Activated CD8-positive, alpha-beta memory T cell treated with anti-CD3 and anti-CD28 coated beads, Interleukin-2, amount 10 ng/mL, durations not matched to agents 7 days and 5 days (primary cell): ENCODE measurements at regions not wholly inside any gene's neighbourhood (a gene's known extent, or its start where the extent isn't known, plus 50 kb on each side); places are given as distances from the start of the nearest gene placed in this dataset.
"Not testable (repeated sequence)": the region's sequence is repeated elsewhere in the genome, so short reads cannot be mapped to it uniquely, and the experiment has no call there.

ENCODE experiments used
- ATAC-seq: fragments of 150-1000 bp; cut with Tn5 transposase; one replicate; pipeline ENCODE4 v1.10.0; 2021; ENCODE audit warnings: moderate library complexity
- CTCF ChIA-PET: fragments of 350-600 bp; sonication (Branson Sonifier 250); formaldehyde crosslinking; loops from one replicate; lab custom pipeline; 2021; ENCODE audit warnings: antibody characterized with exemption; lab: Charles Lee
- DNase-seq: peaks from one replicate; pipeline ENCODE4 v3.0.0-alpha.2; 2020
- H3K27ac Mint-ChIP-seq: one replicate; pipeline ENCODE4 v1.8.0; 2021; ENCODE audit warnings: mild to moderate bottlenecking, mixed read lengths
- H3K27me3 Mint-ChIP-seq: one replicate; pipeline ENCODE4 v1.8.0; 2021; ENCODE audit warnings: mixed read lengths
- H3K36me3 Mint-ChIP-seq: one replicate; pipeline ENCODE4 v1.8.0; 2021; ENCODE audit warnings: mild to moderate bottlenecking, mixed read lengths
- H3K4me1 Mint-ChIP-seq: one replicate; pipeline ENCODE4 v1.8.0; 2021; ENCODE audit warnings: mixed read lengths
- H3K4me3 Mint-ChIP-seq: one replicate; pipeline ENCODE4 v1.8.0; 2021; ENCODE audit warnings: mild to moderate bottlenecking, moderate library complexity, mixed read lengths
- H3K9me3 Mint-ChIP-seq: one replicate; pipeline ENCODE4 v1.8.0; 2022; ENCODE audit warnings: low read depth, mixed read lengths

DNA sequence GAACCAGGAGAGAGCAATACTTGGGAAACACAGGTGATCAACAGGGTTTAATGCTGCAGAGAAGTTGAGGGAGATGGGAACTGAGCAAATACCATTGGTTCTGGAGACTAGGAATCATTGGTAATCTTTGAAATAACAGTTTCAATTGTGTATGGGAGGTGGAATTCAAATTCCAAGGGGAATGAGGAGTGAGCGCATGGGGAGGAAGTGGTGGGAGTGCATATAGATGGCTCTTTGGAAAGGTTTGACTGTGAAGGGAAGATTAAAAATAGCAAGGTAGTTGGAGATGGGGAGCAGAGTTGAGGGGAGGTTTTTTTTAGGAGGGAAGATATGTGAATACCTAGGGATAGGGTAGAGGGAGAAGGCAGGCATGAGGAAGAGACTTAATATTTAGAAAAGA lies 51.1 kb upstream of the ROPN1 start:
- H3K4me3 Mint-ChIP-seq = no peak overlapping the region
- no peaks in the 10 kb centered on the region for H3K9me3 Mint-ChIP-seq
- no peaks in the 10 kb centered on the region for H3K4me1 Mint-ChIP-seq
- DNase-seq (no peak), ATAC-seq (no peak)
- CTCF ChIA-PET = interaction anchor here (1.1 kb wide), 1 partner anchor 10 kb away, joined by 4 read pairs; the partner anchor contains the start of gene KALRN
- H3K36me3 Mint-ChIP-seq = no peaks in the 10 kb centered on the region
- H3K27ac Mint-ChIP-seq = no peak overlapping the region
- H3K27me3 Mint-ChIP-seq = peaks cover 12% of the 10 kb centered on the region

DNA sequence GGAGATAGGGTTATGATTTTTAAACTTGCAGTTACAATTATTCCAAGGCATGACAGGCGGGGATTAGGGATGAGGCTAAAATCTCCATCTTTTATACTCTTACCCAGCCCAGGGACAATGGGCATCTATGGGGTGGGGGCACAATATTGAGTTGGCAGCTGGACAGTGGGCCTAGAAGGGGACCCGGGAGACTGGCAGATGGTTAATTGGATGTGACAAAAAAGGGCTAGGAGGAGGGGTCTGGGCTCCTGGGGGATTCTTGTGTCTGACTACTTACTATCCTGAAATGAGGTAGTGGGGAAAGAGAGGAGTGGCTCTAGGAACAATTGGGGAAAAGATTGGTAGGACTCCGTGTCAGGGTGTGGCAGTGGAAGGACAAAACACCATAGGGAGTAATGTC lies 53.0 kb upstream of the ROPN1 start:
- H3K4me3 Mint-ChIP-seq = no peak overlapping the region
- DNase-seq = no peak
- CTCF ChIA-PET = no interaction called here

DNA sequence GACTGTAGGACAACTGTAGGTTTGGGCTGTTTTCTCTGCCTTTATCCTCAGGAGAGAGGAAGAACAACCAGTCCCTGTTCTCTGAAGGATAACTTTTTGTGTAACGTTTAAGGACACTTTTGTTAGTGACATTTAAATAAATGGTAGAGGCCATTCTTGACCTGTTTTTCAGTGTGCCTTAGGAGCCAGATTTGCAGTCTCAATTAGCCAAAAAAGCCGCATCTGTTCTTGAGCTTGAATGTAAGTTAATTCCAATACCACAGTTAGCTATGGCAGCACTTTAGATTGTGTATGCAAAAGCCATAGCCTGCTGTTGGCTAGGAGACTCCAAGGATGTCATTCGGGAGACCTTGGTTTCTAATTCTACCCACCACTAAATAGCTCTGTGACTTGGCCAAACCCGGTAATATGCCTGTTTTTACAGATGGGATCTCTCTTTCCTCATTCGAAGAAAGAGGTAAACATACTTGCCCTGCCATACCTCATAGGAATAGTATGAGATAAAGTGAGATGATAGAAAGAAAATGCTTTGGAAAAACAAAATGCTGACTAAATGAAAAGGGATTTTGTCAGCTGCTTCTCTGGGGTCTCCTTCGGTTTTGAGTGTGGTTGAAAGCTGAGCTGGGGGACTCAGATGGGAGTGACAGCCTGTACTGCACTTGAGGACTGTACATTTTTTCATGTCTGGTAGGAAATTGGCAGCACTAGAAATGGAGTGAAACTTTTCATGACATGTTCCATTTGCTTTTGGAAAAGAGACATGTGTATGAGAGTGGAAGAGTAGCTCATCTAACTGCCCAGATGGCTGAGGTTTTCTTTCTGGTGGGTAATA lies 57.3 kb upstream of the ROPN1 start:
- DNase-seq (no peak), ATAC-seq (no peak)
- H3K36me3 Mint-ChIP-seq = no peaks in the 10 kb centered on the region
- no peak overlapping the region for H3K27ac Mint-ChIP-seq
- H3K4me3 Mint-ChIP-seq = no peak overlapping the region
- no peaks in the 10 kb centered on the region for H3K9me3 Mint-ChIP-seq
- peaks cover 30% of the 10 kb centered on the region for H3K27me3 Mint-ChIP-seq
- H3K4me1 Mint-ChIP-seq = peaks cover 2% of the 10 kb centered on the region
- CTCF ChIA-PET = interaction anchor here (0.8 kb wide), 1 partner anchor 14 kb away, joined by 4 read pairs; no protein-coding TSS in a partner anchor

More for the DNA sequence above, 53.0 kb upstream of the ROPN1 start:
- no peak for ATAC-seq
- H3K4me1 Mint-ChIP-seq = no peaks in the 10 kb centered on the region
- H3K27me3 Mint-ChIP-seq = peaks cover 20% of the 10 kb centered on the region
- no peak overlapping the region for H3K27ac Mint-ChIP-seq
- no peaks in the 10 kb centered on the region for H3K36me3 Mint-ChIP-seq
- no peaks in the 10 kb centered on the region for H3K9me3 Mint-ChIP-seq

DNA sequence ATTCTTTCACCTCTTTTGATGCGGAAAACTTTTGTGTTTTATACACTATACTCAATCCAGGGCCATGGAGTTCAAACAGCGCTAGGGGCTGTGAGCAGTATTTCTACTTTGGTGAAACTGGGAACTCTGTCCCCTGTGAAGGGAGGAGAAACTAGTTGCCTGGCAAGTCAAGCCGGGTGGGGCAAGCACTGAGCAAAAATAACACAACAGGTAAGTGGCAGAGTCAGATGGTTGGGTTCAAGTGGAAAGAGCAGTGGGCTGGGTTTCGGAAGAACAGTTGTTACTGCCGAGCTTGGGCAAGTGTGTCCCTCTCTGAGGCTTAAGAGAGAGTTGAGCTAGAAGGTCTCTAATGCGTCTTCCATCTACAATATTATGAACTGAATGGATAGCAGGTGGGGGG lies 59.7 kb upstream of the ROPN1 start:
- peaks cover 2% of the 10 kb centered on the region for H3K4me1 Mint-ChIP-seq
- CTCF ChIA-PET = interaction anchor here (0.6 kb wide), 1 partner anchor 227 kb away, joined by 3 read pairs; no protein-coding TSS in a partner anchor
- H3K36me3 Mint-ChIP-seq = no peaks in the 10 kb centered on the region

DNA sequence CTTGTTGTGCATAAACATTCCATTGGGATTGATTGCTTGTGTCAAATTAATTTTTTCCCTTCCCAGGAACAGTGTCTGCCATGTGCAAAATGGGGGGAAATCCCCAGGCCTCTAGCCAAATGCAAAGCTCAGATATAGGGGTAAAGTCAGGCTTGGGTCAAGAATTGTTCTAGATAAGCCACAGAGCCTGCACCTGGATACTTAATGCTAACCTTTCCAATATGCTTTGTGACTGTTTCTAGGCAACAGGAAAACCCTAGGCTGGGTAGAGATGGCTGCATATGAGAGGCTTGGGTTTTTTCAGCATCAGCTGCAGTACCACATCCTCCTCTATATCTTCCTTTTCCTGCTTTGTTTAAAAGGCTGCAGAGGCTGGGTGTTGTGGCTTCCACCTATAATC lies 61.9 kb upstream of the ROPN1 start:
- Mint-ChIP-seq H3K4me1 (peaks cover 2% of the 10 kb centered on the region), H3K9me3 (no peaks in the 10 kb centered on the region), H3K36me3 (no peaks in the 10 kb centered on the region), H3K27ac (no peak overlapping the region), H3K4me3 (no peak overlapping the region), H3K27me3 (peaks cover 48% of the 10 kb centered on the region)
- CTCF ChIA-PET = no interaction called here
- DNase-seq = no peak
- ATAC-seq = no peak

More for the DNA sequence above, 59.7 kb upstream of the ROPN1 start:
- DNase-seq = no peak
- H3K27me3 Mint-ChIP-seq = peaks cover 35% of the 10 kb centered on the region
- no peak for ATAC-seq
- no peak overlapping the region for H3K27ac Mint-ChIP-seq
- no peak overlapping the region for H3K4me3 Mint-ChIP-seq
- no peaks in the 10 kb centered on the region for H3K9me3 Mint-ChIP-seq

GRCh38 chr3:124056846-124057245 lies 64.9 kb upstream of the ROPN1 start:
- Mint-ChIP-seq H3K27ac (no peak overlapping the region), H3K4me3 (no peak overlapping the region), H3K9me3 (no peaks in the 10 kb centered on the region), H3K27me3 (peaks cover 43% of the 10 kb centered on the region), H3K4me1 (peaks cover 4% of the 10 kb centered on the region), H3K36me3 (no peaks in the 10 kb centered on the region)
- no peak for DNase-seq
- CTCF ChIA-PET = no interaction called here
- no peak for ATAC-seq

DNA sequence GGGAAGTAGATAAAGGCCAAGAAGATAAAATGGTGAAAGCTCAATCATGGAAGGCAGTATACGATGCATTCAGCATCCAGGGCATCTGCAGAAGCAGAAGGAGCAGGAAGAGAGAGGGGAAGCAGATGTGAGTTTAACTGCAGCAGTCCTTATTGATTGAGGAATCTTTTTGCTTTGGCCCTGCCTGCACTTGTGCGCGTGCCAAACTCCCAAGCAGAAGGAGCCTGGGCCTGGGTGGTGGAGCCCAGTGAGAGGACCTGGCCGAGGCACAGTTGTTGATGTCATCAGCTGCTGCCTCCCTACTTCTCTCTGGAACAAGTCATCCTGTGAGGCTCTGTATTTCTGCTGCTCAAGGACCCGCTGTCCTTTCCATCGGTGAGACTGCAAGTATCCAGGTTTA lies 65.5 kb upstream of the ROPN1 start:
- ATAC-seq = no peak
- DNase-seq = no peak
- H3K4me1 Mint-ChIP-seq = peaks cover 4% of the 10 kb centered on the region
- H3K4me3 Mint-ChIP-seq = no peak overlapping the region
- no peaks in the 10 kb centered on the region for H3K9me3 Mint-ChIP-seq
- CTCF ChIA-PET = no interaction called here
- H3K36me3 Mint-ChIP-seq = no peaks in the 10 kb centered on the region
- H3K27ac Mint-ChIP-seq = no peak overlapping the region
- peaks cover 43% of the 10 kb centered on the region for H3K27me3 Mint-ChIP-seq

DNA sequence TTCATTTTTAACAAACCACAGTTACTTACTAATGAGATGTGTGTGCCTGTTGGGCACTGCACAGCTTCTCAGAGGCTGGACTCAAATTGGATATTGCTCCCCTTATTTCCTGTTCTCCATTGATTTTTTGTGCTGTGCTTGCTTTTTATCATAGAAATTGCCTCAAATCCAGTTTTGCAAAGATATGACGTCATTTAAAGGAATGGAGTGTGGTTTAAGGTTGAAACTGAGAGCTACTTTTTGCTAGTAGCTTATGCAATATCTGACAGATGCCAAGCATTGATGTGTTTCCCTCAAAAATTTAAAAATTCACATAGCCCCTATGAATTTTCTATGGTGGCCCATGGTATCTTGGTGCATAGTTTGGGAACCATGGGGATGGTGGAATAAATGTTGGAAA lies 67.7 kb upstream of the ROPN1 start:
- H3K4me1 Mint-ChIP-seq = peaks cover 2% of the 10 kb centered on the region
- no peaks in the 10 kb centered on the region for H3K9me3 Mint-ChIP-seq
- H3K27me3 Mint-ChIP-seq = peaks cover 32% of the 10 kb centered on the region
- no peak overlapping the region for H3K4me3 Mint-ChIP-seq
- H3K27ac Mint-ChIP-seq = no peak overlapping the region
- ATAC-seq = no peak
- CTCF ChIA-PET = no interaction called here
- no peaks in the 10 kb centered on the region for H3K36me3 Mint-ChIP-seq
- no peak for DNase-seq

- Mint-ChIP-seq H3K27ac (no peak overlapping the region), H3K9me3 (no peaks in the 10 kb centered on the region), H3K36me3 (no peaks in the 10 kb centered on the region), H3K27me3 (peaks cover 17% of the 10 kb centered on the region), H3K4me3 (no peak overlapping the region), H3K4me1 (peaks cover 2% of the 10 kb centered on the region)
- no peak for ATAC-seq
- DNase-seq = no peak
- CTCF ChIA-PET = interaction anchor here (1.1 kb wide), 1 partner anchor 9 kb away, joined by 3 read pairs; no protein-coding TSS in a partner anchor
These were observed 71.4 kb upstream of the ROPN1 start for GRCh38 chr3:124063197-124063909.

GRCh38 chr3:124064050-124064449 lies 72.1 kb upstream of the ROPN1 start:
- H3K27me3 Mint-ChIP-seq = peaks cover 18% of the 10 kb centered on the region
- peaks cover 2% of the 10 kb centered on the region for H3K4me1 Mint-ChIP-seq
- no peak overlapping the region for H3K4me3 Mint-ChIP-seq
- no peaks in the 10 kb centered on the region for H3K9me3 Mint-ChIP-seq
- H3K36me3 Mint-ChIP-seq = no peaks in the 10 kb centered on the region
- CTCF ChIA-PET = interaction anchor here (0.9 kb wide), 1 partner anchor 16 kb away, joined by 4 read pairs; no protein-coding TSS in a partner anchor
- no peak for DNase-seq
- ATAC-seq = no peak
- H3K27ac Mint-ChIP-seq = no peak overlapping the region

- H3K4me3 Mint-ChIP-seq, ATAC-seq, H3K36me3 Mint-ChIP-seq, CTCF ChIA-PET, DNase-seq, H3K9me3 Mint-ChIP-seq, H3K27ac Mint-ChIP-seq, H3K4me1 Mint-ChIP-seq: not testable (repeated sequence)
- peaks cover 19% of the 10 kb centered on the region for H3K27me3 Mint-ChIP-seq
These were observed 74.6 kb upstream of the ROPN1 start for GRCh38 chr3:124066543-124066942.

DNA sequence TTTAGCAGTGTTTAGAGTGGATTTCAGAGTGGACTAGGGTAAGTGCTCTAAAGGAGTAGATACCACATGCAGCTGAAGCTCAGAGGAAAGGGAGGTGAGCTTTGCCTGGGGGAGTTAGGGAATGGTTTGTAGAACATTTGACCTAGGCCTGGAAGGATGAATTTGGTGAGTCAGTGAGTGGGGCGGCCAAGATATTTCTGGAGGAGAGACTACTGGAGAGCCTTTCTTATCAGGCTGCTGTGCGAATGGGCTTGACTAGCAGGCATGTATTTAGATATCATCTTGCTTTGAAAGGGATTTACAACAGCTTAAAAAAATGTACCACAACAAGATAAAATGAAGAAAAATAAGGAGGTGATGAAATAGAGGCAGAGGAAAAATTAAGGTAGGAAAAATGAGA lies 77.8 kb upstream of the ROPN1 start:
- H3K4me1 Mint-ChIP-seq, CTCF ChIA-PET, H3K9me3 Mint-ChIP-seq, H3K4me3 Mint-ChIP-seq, H3K27ac Mint-ChIP-seq, ATAC-seq, H3K36me3 Mint-ChIP-seq, DNase-seq: not testable (repeated sequence)
- peaks cover 30% of the 10 kb centered on the region for H3K27me3 Mint-ChIP-seq

DNA sequence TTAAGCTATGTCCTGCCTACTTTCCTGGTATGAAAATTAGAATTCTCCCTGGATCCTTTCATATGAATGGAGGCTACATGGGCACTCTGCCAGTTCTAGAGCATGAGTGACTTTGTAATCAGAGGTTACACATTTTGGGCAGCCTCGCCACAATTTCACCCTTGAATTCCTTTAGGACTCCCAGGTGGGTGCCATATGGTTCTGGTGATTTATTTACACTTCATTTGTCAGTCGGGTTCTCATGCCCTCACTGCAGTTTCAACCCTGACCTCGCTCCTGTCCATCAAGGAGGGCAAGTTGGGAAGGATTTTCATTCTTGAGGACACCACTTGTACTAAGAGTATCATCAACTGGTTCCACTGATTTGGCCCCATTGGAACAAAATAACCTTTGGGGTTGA lies 83.2 kb upstream of the ROPN1 start:
- DNase-seq, H3K4me1 Mint-ChIP-seq, H3K9me3 Mint-ChIP-seq, ATAC-seq, H3K27ac Mint-ChIP-seq, H3K36me3 Mint-ChIP-seq, H3K4me3 Mint-ChIP-seq: not testable (repeated sequence)
- H3K27me3 Mint-ChIP-seq = peaks cover 33% of the 10 kb centered on the region
- CTCF ChIA-PET = interaction anchor here (0.7 kb wide), 1 partner anchor 423 kb away, joined by 3 read pairs; no protein-coding TSS in a partner anchor
